HEK293 (cell line): ENCODE measurements at regions not wholly inside any gene's neighbourhood (a gene's known extent, or its start where the extent isn't known, plus 50 kb on each side); places are given as distances from the start of the nearest gene placed in this dataset.

Experiments used
- CTCF ChIA-PET: fragments of 350-600 bp; formaldehyde crosslinking; extraction: SDS; loops from one replicate; lab custom pipeline; 2021; ENCODE audit warnings: antibody characterized with exemption; lab: Yijun Ruan, JAX
- POLR2A ChIA-PET: fragments of 300-600 bp; formaldehyde crosslinking; extraction: SDS; loops from one replicate; lab custom pipeline; 2020; ENCODE audit warnings: antibody characterized with exemption, inconsistent platforms; lab: Yijun Ruan, JAX
- H3K27ac ChIP-seq: fragments of 200-500 bp; sonication (Bioruptor generic); 2 replicates; pipeline ENCODE4 v1.5.1; 2014; ENCODE audit warnings: low read depth, low read length, control low read depth, inconsistent platforms; ENCODE audit errors: extremely low read depth
- H3K36me3 ChIP-seq, 2 experiments: fragments of 200-500 bp in 1 of 2; sonication (Bioruptor generic) in 1 of 2; 1 replicate in 1 of 2; 2 replicates in 1 of 2; pipeline ENCODE4 v1.5.1; 2014 to 2017; ENCODE audit warnings: inconsistent platforms in 2 of 2, low read length in 2 of 2; ENCODE audit not compliant: control insufficient read depth in 2 of 2, insufficient read depth in 1 of 2
- H3K4me1 ChIP-seq: fragments of 200-500 bp; sonication (Bioruptor generic); 2 replicates; pipeline ENCODE4 v1.5.1; 2014; ENCODE audit warnings: mild to moderate bottlenecking, low read length, inconsistent platforms; ENCODE audit not compliant: control insufficient read depth, insufficient read depth
- H3K4me3 ChIP-seq: 2 replicates; pipeline ENCODE4 v1.5.1; 2011; ENCODE audit warnings: low read depth, mild to moderate bottlenecking, control low read depth, low read length, moderate library complexity
- H3K9me3 ChIP-seq: fragments of 200-500 bp; sonication (Bioruptor generic); 2 replicates; pipeline ENCODE4 v1.5.1; 2014; ENCODE audit warnings: low read depth, low read length, inconsistent platforms; ENCODE audit not compliant: control insufficient read depth, insufficient read depth
- AEBP2 ChIP-seq: fragments of 450-650 bp; formaldehyde crosslinking; IDR thresholded peaks from 2 replicates; pipeline ENCODE4 v1.5.1; 2016; ENCODE audit warnings: missing biosample characterization, missing genetic modification characterization, borderline replicate concordance
- KLF10 ChIP-seq: fragments of 450-650 bp; IDR thresholded peaks from 2 replicates; pipeline ENCODE4 v1.5.1; 2018; ENCODE audit warnings: missing biosample characterization, mild to moderate bottlenecking, missing genetic modification characterization
- OSR2 ChIP-seq: fragments of 450-650 bp; formaldehyde crosslinking; IDR thresholded peaks from 2 replicates; pipeline ENCODE4 v1.5.1; 2016; ENCODE audit warnings: missing biosample characterization, missing genetic modification characterization
- PRDM6 ChIP-seq: fragments of 450-650 bp; formaldehyde crosslinking; IDR thresholded peaks from 2 replicates; pipeline ENCODE4 v1.5.1; 2017; ENCODE audit warnings: missing biosample characterization, missing genetic modification characterization
- ZBTB17 ChIP-seq: fragments of 450-650 bp; formaldehyde crosslinking; IDR thresholded peaks from 2 replicates; pipeline ENCODE4 v1.5.1; 2016; ENCODE audit warnings: missing biosample characterization, missing genetic modification characterization
- ZNF10 ChIP-seq: fragments of 450-650 bp; formaldehyde crosslinking; IDR thresholded peaks from 2 replicates; pipeline ENCODE4 v1.5.1; 2017; ENCODE audit warnings: missing biosample characterization, missing genetic modification characterization
- ZNF121 ChIP-seq: fragments of 450-650 bp; formaldehyde crosslinking; IDR thresholded peaks from 2 replicates; pipeline ENCODE4 v1.5.1; 2016; ENCODE audit warnings: missing biosample characterization, missing genetic modification characterization
- ZNF19 ChIP-seq: fragments of 450-650 bp; formaldehyde crosslinking; IDR thresholded peaks from 2 replicates; pipeline ENCODE4; 2016; ENCODE audit warnings: missing biosample characterization, missing genetic modification characterization, low read depth
- ZNF2 ChIP-seq: fragments of 450-650 bp; formaldehyde crosslinking; IDR thresholded peaks from 2 replicates; pipeline ENCODE4 v1.5.1; 2016; ENCODE audit warnings: missing biosample characterization, missing genetic modification characterization
- ZNF202 ChIP-seq: fragments of 450-650 bp; formaldehyde crosslinking; IDR thresholded peaks from 2 replicates; pipeline ENCODE4 v1.5.1; 2016; ENCODE audit warnings: missing biosample characterization, missing genetic modification characterization, borderline replicate concordance
- ZNF214 ChIP-seq: fragments of 450-650 bp; formaldehyde crosslinking; IDR thresholded peaks from 2 replicates; pipeline ENCODE4 v1.5.1; 2017; ENCODE audit warnings: missing biosample characterization, mild to moderate bottlenecking, missing genetic modification characterization, borderline replicate concordance
- ZNF23 ChIP-seq: fragments of 450-650 bp; formaldehyde crosslinking; IDR thresholded peaks from 2 replicates; pipeline ENCODE4 v1.5.1; 2016; ENCODE audit warnings: missing biosample characterization, missing genetic modification characterization, borderline replicate concordance
- ZNF354C ChIP-seq: fragments of 450-650 bp; formaldehyde crosslinking; IDR thresholded peaks from 2 replicates; pipeline ENCODE4 v1.5.1; 2016; ENCODE audit warnings: missing biosample characterization, missing genetic modification characterization, low read depth, borderline replicate concordance
- ZNF426 ChIP-seq: fragments of 450-650 bp; formaldehyde crosslinking; IDR thresholded peaks from 2 replicates; pipeline ENCODE4 v1.5.1; 2017; ENCODE audit warnings: missing biosample characterization, missing genetic modification characterization, mild to moderate bottlenecking, inconsistent platforms, moderate library complexity
- ZNF488 ChIP-seq: fragments of 450-650 bp; formaldehyde crosslinking; IDR thresholded peaks from 2 replicates; pipeline ENCODE4 v1.5.1; 2016; ENCODE audit warnings: missing biosample characterization, missing genetic modification characterization
- ZNF521 ChIP-seq: fragments of 450-650 bp; formaldehyde crosslinking; IDR thresholded peaks from 2 replicates; pipeline ENCODE4 v1.5.1; 2017; ENCODE audit warnings: missing biosample characterization, mild to moderate bottlenecking, missing genetic modification characterization
- ZNF530 ChIP-seq: fragments of 450-650 bp; formaldehyde crosslinking; IDR thresholded peaks from 2 replicates; pipeline ENCODE4 v1.5.1; 2016; ENCODE audit warnings: low read depth, missing biosample characterization, missing genetic modification characterization
- ZNF549 ChIP-seq: fragments of 450-650 bp; IDR thresholded peaks from 2 replicates; pipeline ENCODE4 v1.5.1; 2018; ENCODE audit warnings: missing biosample characterization, missing genetic modification characterization, mild to moderate bottlenecking, inconsistent platforms, moderate library complexity
- ZNF830 ChIP-seq: fragments of 450-650 bp; IDR thresholded peaks from 2 replicates; pipeline ENCODE4 v1.5.0; 2018; ENCODE audit warnings: missing biosample characterization, missing genetic modification characterization, low read depth, mild to moderate bottlenecking, moderate library complexity
- ZSCAN18 ChIP-seq: fragments of 450-650 bp; formaldehyde crosslinking; IDR thresholded peaks from 2 replicates; pipeline ENCODE4 v1.5.1; 2016; ENCODE audit warnings: missing biosample characterization, missing genetic modification characterization

- Histone ChIP-seq H3K36me3 (no peaks in the 10 kb centered on the region), H3K4me1 (no peaks in the 10 kb centered on the region), H3K27ac (no peak overlapping the region), H3K9me3 (no peaks in the 10 kb centered on the region), H3K4me3 (no peak overlapping the region)
- no peak for TF ChIP-seq ZSCAN18 (tag by site-specific recombination)
- no peak for TF ChIP-seq ZNF488 (tag by site-specific recombination)
- TF ChIP-seq ZNF202 (tag by site-specific recombination): no peak
- POLR2A ChIA-PET: no interaction called here
- CTCF ChIA-PET: interaction anchor here (0.6 kb wide), 1 partner anchor 689 kb away, joined by 5 read pairs; no protein-coding TSS in a partner anchor
Measured at GRCh38 chr6:86251106-86251505, 608.4 kb upstream of the SYNCRIP start.

- ChIA-PET POLR2A (no interaction called here), CTCF (no interaction called here)
- Histone ChIP-seq H3K9me3 (no peaks in the 10 kb centered on the region), H3K27ac (no peak overlapping the region), H3K4me1 (no peaks in the 10 kb centered on the region), H3K4me3 (no peak overlapping the region), H3K36me3 (no peaks in the 10 kb centered on the region)
- no peak for TF ChIP-seq KLF10
- TF ChIP-seq ZNF549: no peak
- TF ChIP-seq ZNF214 (tag by site-specific recombination): no peak
- no peak for TF ChIP-seq ZNF121 (tag by site-specific recombination)
- no peak for TF ChIP-seq ZNF19 (tag by site-specific recombination)
- TF ChIP-seq ZNF830 (tag by site-specific recombination): no peak
- TF ChIP-seq ZNF521: no peak
- no peak for TF ChIP-seq ZNF202 (tag by site-specific recombination)
- no peak for TF ChIP-seq OSR2 (tag by site-specific recombination)
- TF ChIP-seq PRDM6: no peak
- no peak for TF ChIP-seq ZNF426
- no peak for TF ChIP-seq ZNF354C (tag by site-specific recombination)
- no peak for TF ChIP-seq ZBTB17 (tag by site-specific recombination)
- no peak for TF ChIP-seq ZNF530
- no peak for TF ChIP-seq AEBP2
- no peak for TF ChIP-seq ZNF23
- no peak for TF ChIP-seq ZNF2 (tag by site-specific recombination)
- no peak for TF ChIP-seq ZNF10 (tag by site-specific recombination)
Measured at GRCh38 chr6:86217906-86218305, 575.2 kb upstream of the SYNCRIP start.
